Tibial nerve (tissue), 4 donors: ENCODE measurements at regions not wholly inside any gene's neighbourhood (a gene's known extent, or its start where the extent isn't known, plus 50 kb on each side); places are given as distances from the start of the nearest gene placed in this dataset.

Experiments
- EP300 ChIP-seq, 2 donors: sonication (generic); formaldehyde crosslinking; IDR thresholded peaks; one replicate each; pipeline ENCODE4 v1.6.1; 2017; ENCODE audit warnings: antibody characterized with exemption in 2 of 2, mild to moderate bottlenecking in 1 of 2
- TF ChIP-seq, protein P1 (sequence below), 5 experiments: fragments of 200-600 bp in 3 of 5; fragments of 450-650 bp in 2 of 5; sonication (generic) in 3 of 5; IDR thresholded peaks; one replicate each; pipeline ENCODE4 v1.5.1; 2016 to 2019; ENCODE audit warnings: antibody characterized with exemption in 5 of 5, mild to moderate bottlenecking in 3 of 5, moderate library complexity in 2 of 5

DNA sequence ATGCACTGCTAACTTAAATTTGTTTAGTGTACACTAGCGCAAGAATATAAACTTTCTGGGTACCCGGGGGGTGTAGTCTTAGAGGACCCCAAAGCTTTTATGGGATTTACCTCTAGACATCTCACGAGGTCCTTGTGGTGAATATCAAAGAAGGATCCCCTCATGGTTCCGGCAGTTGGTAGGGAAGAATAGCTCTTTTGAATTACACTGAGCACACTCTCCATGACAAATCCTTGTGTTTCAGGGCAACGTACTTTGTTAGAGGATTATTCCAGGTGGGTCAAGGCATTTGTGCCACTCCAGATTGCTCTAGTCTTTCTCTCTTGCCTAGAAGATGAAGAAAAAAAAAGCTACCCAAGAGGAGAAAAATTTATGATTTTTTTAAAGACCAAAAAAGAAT is 387.6 kb downstream of the PDHA2 start:
- TF ChIP-seq, protein P1, sequence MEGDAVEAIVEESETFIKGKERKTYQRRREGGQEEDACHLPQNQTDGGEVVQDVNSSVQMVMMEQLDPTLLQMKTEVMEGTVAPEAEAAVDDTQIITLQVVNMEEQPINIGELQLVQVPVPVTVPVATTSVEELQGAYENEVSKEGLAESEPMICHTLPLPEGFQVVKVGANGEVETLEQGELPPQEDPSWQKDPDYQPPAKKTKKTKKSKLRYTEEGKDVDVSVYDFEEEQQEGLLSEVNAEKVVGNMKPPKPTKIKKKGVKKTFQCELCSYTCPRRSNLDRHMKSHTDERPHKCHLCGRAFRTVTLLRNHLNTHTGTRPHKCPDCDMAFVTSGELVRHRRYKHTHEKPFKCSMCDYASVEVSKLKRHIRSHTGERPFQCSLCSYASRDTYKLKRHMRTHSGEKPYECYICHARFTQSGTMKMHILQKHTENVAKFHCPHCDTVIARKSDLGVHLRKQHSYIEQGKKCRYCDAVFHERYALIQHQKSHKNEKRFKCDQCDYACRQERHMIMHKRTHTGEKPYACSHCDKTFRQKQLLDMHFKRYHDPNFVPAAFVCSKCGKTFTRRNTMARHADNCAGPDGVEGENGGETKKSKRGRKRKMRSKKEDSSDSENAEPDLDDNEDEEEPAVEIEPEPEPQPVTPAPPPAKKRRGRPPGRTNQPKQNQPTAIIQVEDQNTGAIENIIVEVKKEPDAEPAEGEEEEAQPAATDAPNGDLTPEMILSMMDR (IDR thresholded peaks at IDR 0.05) = no peak
- no peak for TF ChIP-seq EP300 (IDR thresholded peaks at IDR 0.05)
